GM18505 (cell line): ENCODE measurements at regions not wholly inside any gene's neighbourhood (a gene's known extent, or its start where the extent isn't known, plus 50 kb on each side); places are given as distances from the start of the nearest gene placed in this dataset.

Experiments used
- ATAC-seq: cut with Tn5 transposase; IDR thresholded peaks from one replicate; pipeline ENCODE4 v1.9.1; 2021; ENCODE audit not compliant: unreplicated experiment
- POLR2A ChIP-seq: IDR thresholded peaks from 4 replicates; pipeline ENCODE4 v1.6.1; 2011; ENCODE audit warnings: borderline replicate concordance; ENCODE audit not compliant: insufficient read depth, insufficient read length; ENCODE audit errors: extremely low read depth

GRCh38 chr5:122704247-122705036, 70.4 kb upstream of the SNX2 start:
- no peak for ATAC-seq
- TF ChIP-seq POLR2A, result no peak

- ATAC-seq, result no peak
- TF ChIP-seq POLR2A, result no peak
These were observed 69.0 kb upstream of the SNX2 start for GRCh38 chr5:122705851-122706250.

GRCh38 chr5:122707796-122708195, 67.1 kb upstream of the SNX2 start:
- TF ChIP-seq POLR2A, result no peak
- no peak for ATAC-seq

- no peak for ATAC-seq
- no peak for TF ChIP-seq POLR2A
These were observed 61.8 kb upstream of the SNX2 start for GRCh38 chr5:122713041-122713440.

GRCh38 chr5:122715095-122715494, 59.8 kb upstream of the SNX2 start:
- TF ChIP-seq POLR2A, result no peak
- no peak for ATAC-seq

- ATAC-seq, result no peak
- TF ChIP-seq POLR2A, result no peak
These were observed 56.3 kb upstream of the SNX2 start for GRCh38 chr5:122718611-122719010.

GRCh38 chr5:122719991-122720746, 54.7 kb upstream of the SNX2 start:
- ATAC-seq, result no peak

GRCh38 chr5:122721127-122721526, 53.8 kb upstream of the SNX2 start:
- TF ChIP-seq POLR2A, result no peak
- ATAC-seq, result no peak

More at GRCh38 chr5:122719991-122720746, 54.7 kb upstream of the SNX2 start:
- TF ChIP-seq POLR2A, result no peak

- TF ChIP-seq POLR2A, result no peak
- no peak for ATAC-seq
These were observed 52.5 kb upstream of the SNX2 start for GRCh38 chr5:122722341-122722740.

- TF ChIP-seq POLR2A, result no peak
- ATAC-seq, result peak; percentile 88
These were observed 51.1 kb upstream of the SNX2 start for GRCh38 chr5:122723606-122724352.
